ENCODE measurements at regions not wholly inside any gene's neighbourhood (a gene's known extent, or its start where the extent isn't known, plus 50 kb on each side); places are given as distances from the start of the nearest gene placed in this dataset.
A peak's percentile ranks its signal among the peaks of the same experiment; 100 is the strongest.

- Histone ChIP-seq H3K9ac (ENCODE audit: low read depth, low read length) (no peak overlapping the region), H3K36me3 (ENCODE audit: insufficient read depth, low read depth, low read length) (no peaks in the 10 kb centered on the region), H3K27ac (ENCODE audit: low read length) (no peak overlapping the region), H3K9me3 (ENCODE audit: insufficient read depth, low read depth, low read length) (no peaks in the 10 kb centered on the region), H3K4me3 (ENCODE audit: low read length) (peak overlapping the region; percentile 15; the same call in 1 of the 2 replicates), H3K27me3 (ENCODE audit: insufficient read depth, low read length) (peaks cover 68% of the 10 kb centered on the region), H3K4me1 (ENCODE audit: insufficient read depth, low read length) (peaks cover 55% of the 10 kb centered on the region)
Observed at GRCh38 chr13:111531505-111531904, 211.1 kb downstream of the TEX29 start.

- Histone ChIP-seq H3K27ac (ENCODE audit: low read length) (no peak overlapping the region), H3K9ac (ENCODE audit: low read depth, low read length) (no peak overlapping the region), H3K4me1 (ENCODE audit: insufficient read depth, low read length) (peaks cover 55% of the 10 kb centered on the region), H3K36me3 (ENCODE audit: insufficient read depth, low read depth, low read length) (no peaks in the 10 kb centered on the region), H3K9me3 (ENCODE audit: insufficient read depth, low read depth, low read length) (no peaks in the 10 kb centered on the region), H3K27me3 (ENCODE audit: insufficient read depth, low read length) (peaks cover 74% of the 10 kb centered on the region), H3K4me3 (ENCODE audit: low read length) (peak overlapping the region; percentile 15; the same call in 1 of the 2 replicates)
Observed at GRCh38 chr13:111532111-111532510, 211.7 kb downstream of the TEX29 start.

GRCh38 chr13:111533900-111534683, 213.7 kb downstream of the TEX29 start:
- peak overlapping the region; percentile 60; the same call in 1 of the 2 replicates for H3K4me3 ChIP-seq (ENCODE audit: low read length)
- peaks cover 58% of the 10 kb centered on the region for H3K4me1 ChIP-seq (ENCODE audit: insufficient read depth, low read length)
- no peaks in the 10 kb centered on the region for H3K36me3 ChIP-seq (ENCODE audit: insufficient read depth, low read depth, low read length)
- H3K9me3 ChIP-seq (ENCODE audit: insufficient read depth, low read depth, low read length) = no peaks in the 10 kb centered on the region
- H3K27ac ChIP-seq (ENCODE audit: low read length) = no peak overlapping the region
- peaks cover 87% of the 10 kb centered on the region for H3K27me3 ChIP-seq (ENCODE audit: insufficient read depth, low read length)
- H3K9ac ChIP-seq (ENCODE audit: low read depth, low read length) = no peak overlapping the region

GRCh38 chr13:111534751-111535522, 214.5 kb downstream of the TEX29 start:
- Histone ChIP-seq H3K9me3 (ENCODE audit: insufficient read depth, low read depth, low read length) (no peaks in the 10 kb centered on the region), H3K4me3 (ENCODE audit: low read length) (peak overlapping the region; percentile 60), H3K36me3 (ENCODE audit: insufficient read depth, low read depth, low read length) (no peaks in the 10 kb centered on the region), H3K4me1 (ENCODE audit: insufficient read depth, low read length) (peaks cover 58% of the 10 kb centered on the region), H3K27me3 (ENCODE audit: insufficient read depth, low read length) (peaks cover 84% of the 10 kb centered on the region), H3K27ac (ENCODE audit: low read length) (no peak overlapping the region), H3K9ac (ENCODE audit: low read depth, low read length) (peak overlapping the region; percentile 41; the same call in 1 of the 2 replicates)

- Histone ChIP-seq H3K9ac (ENCODE audit: low read depth, low read length) (peak overlapping the region; percentile 41; the same call in 1 of the 2 replicates), H3K36me3 (ENCODE audit: insufficient read depth, low read depth, low read length) (no peaks in the 10 kb centered on the region), H3K4me3 (ENCODE audit: low read length) (peak overlapping the region; percentile 60; the same call in 1 of the 2 replicates), H3K4me1 (ENCODE audit: insufficient read depth, low read length) (peaks cover 56% of the 10 kb centered on the region), H3K27me3 (ENCODE audit: insufficient read depth, low read length) (peaks cover 79% of the 10 kb centered on the region), H3K9me3 (ENCODE audit: insufficient read depth, low read depth, low read length) (no peaks in the 10 kb centered on the region), H3K27ac (ENCODE audit: low read length) (no peak overlapping the region)
Observed at GRCh38 chr13:111535523-111535811, 215.0 kb downstream of the TEX29 start.

- Histone ChIP-seq H3K4me3 (ENCODE audit: low read length) (no peak overlapping the region), H3K9ac (ENCODE audit: low read depth, low read length) (no peak overlapping the region), H3K27ac (ENCODE audit: low read length) (no peak overlapping the region), H3K4me1 (ENCODE audit: insufficient read depth, low read length) (peaks cover 50% of the 10 kb centered on the region), H3K27me3 (ENCODE audit: insufficient read depth, low read length) (peaks cover 72% of the 10 kb centered on the region), H3K36me3 (ENCODE audit: insufficient read depth, low read depth, low read length) (no peaks in the 10 kb centered on the region), H3K9me3 (ENCODE audit: insufficient read depth, low read depth, low read length) (no peaks in the 10 kb centered on the region)
Observed at GRCh38 chr13:111536075-111536642, 215.7 kb downstream of the TEX29 start.

GRCh38 chr13:111537115-111537728, 216.8 kb downstream of the TEX29 start:
- Histone ChIP-seq H3K4me3 (ENCODE audit: low read length) (no peak overlapping the region), H3K36me3 (ENCODE audit: insufficient read depth, low read depth, low read length) (no peaks in the 10 kb centered on the region), H3K27me3 (ENCODE audit: insufficient read depth, low read length) (peaks cover 61% of the 10 kb centered on the region), H3K9me3 (ENCODE audit: insufficient read depth, low read depth, low read length) (no peaks in the 10 kb centered on the region), H3K4me1 (ENCODE audit: insufficient read depth, low read length) (peaks cover 41% of the 10 kb centered on the region), H3K27ac (ENCODE audit: low read length) (no peak overlapping the region), H3K9ac (ENCODE audit: low read depth, low read length) (no peak overlapping the region)

GRCh38 chr13:111537843-111538499, 217.5 kb downstream of the TEX29 start:
- Histone ChIP-seq H3K27ac (ENCODE audit: low read length) (no peak overlapping the region), H3K4me1 (ENCODE audit: insufficient read depth, low read length) (peaks cover 34% of the 10 kb centered on the region), H3K27me3 (ENCODE audit: insufficient read depth, low read length) (peaks cover 54% of the 10 kb centered on the region), H3K9me3 (ENCODE audit: insufficient read depth, low read depth, low read length) (no peaks in the 10 kb centered on the region), H3K9ac (ENCODE audit: low read depth, low read length) (no peak overlapping the region), H3K36me3 (ENCODE audit: insufficient read depth, low read depth, low read length) (no peaks in the 10 kb centered on the region), H3K4me3 (ENCODE audit: low read length) (no peak overlapping the region)

GRCh38 chr13:111539252-111539651, 218.8 kb downstream of the TEX29 start:
- Histone ChIP-seq H3K27me3 (ENCODE audit: insufficient read depth, low read length) (peaks cover 41% of the 10 kb centered on the region), H3K9ac (ENCODE audit: low read depth, low read length) (no peak overlapping the region), H3K9me3 (ENCODE audit: insufficient read depth, low read depth, low read length) (no peaks in the 10 kb centered on the region), H3K4me3 (ENCODE audit: low read length) (no peak overlapping the region), H3K27ac (ENCODE audit: low read length) (no peak overlapping the region), H3K4me1 (ENCODE audit: insufficient read depth, low read length) (peaks cover 21% of the 10 kb centered on the region; the same call in 1 of the 2 replicates), H3K36me3 (ENCODE audit: insufficient read depth, low read depth, low read length) (no peaks in the 10 kb centered on the region)

GRCh38 chr13:111539791-111540446, 219.5 kb downstream of the TEX29 start:
- Histone ChIP-seq H3K4me1 (ENCODE audit: insufficient read depth, low read length) (peaks cover 15% of the 10 kb centered on the region; the same call in 1 of the 2 replicates), H3K9me3 (ENCODE audit: insufficient read depth, low read depth, low read length) (no peaks in the 10 kb centered on the region), H3K27me3 (ENCODE audit: insufficient read depth, low read length) (peaks cover 35% of the 10 kb centered on the region)

GRCh38 chr13:111540486-111540885, 220.0 kb downstream of the TEX29 start:
- Histone ChIP-seq H3K4me1 (ENCODE audit: insufficient read depth, low read length) (peaks cover 12% of the 10 kb centered on the region; the same call in 1 of the 2 replicates), H3K4me3 (ENCODE audit: low read length) (no peak overlapping the region), H3K9ac (ENCODE audit: low read depth, low read length) (no peak overlapping the region), H3K27me3 (ENCODE audit: insufficient read depth, low read length) (peaks cover 29% of the 10 kb centered on the region), H3K27ac (ENCODE audit: low read length) (no peak overlapping the region), H3K36me3 (ENCODE audit: insufficient read depth, low read depth, low read length) (no peaks in the 10 kb centered on the region), H3K9me3 (ENCODE audit: insufficient read depth, low read depth, low read length) (no peaks in the 10 kb centered on the region)

More at GRCh38 chr13:111539791-111540446, 219.5 kb downstream of the TEX29 start:
- no peak overlapping the region for H3K9ac ChIP-seq (ENCODE audit: low read depth, low read length)
- H3K36me3 ChIP-seq (ENCODE audit: insufficient read depth, low read depth, low read length) = no peaks in the 10 kb centered on the region
- no peak overlapping the region for H3K4me3 ChIP-seq (ENCODE audit: low read length)
- no peak overlapping the region for H3K27ac ChIP-seq (ENCODE audit: low read length)
